H9 (cell line): ENCODE measurements at regions not wholly inside any gene's neighbourhood (a gene's known extent, or its start where the extent isn't known, plus 50 kb on each side); places are given as distances from the start of the nearest gene placed in this dataset.

Experiments
- DNase-seq: peaks from one replicate; pipeline ENCODE4 v3.0.0-alpha.2; 2017
- H2AFZ ChIP-seq: one replicate; pipeline ENCODE4 v1.6.1; 2013; ENCODE audit warnings: mild to moderate bottlenecking, low read length, control low read depth, moderate library complexity
- H2AK5ac ChIP-seq: 2 replicates; pipeline ENCODE4 v1.6.1; 2013; ENCODE audit warnings: low read length, control low read depth, mixed read lengths; ENCODE audit not compliant: insufficient read length
- H2BK120ac ChIP-seq: one replicate; pipeline ENCODE4 v1.6.1; 2013; ENCODE audit warnings: low read depth, mild to moderate bottlenecking, low read length, control low read depth, inconsistent platforms; ENCODE audit not compliant: poor library complexity, severe bottlenecking
- H2BK12ac ChIP-seq: 2 replicates; pipeline ENCODE4 v1.6.1; 2013; ENCODE audit warnings: low read length, control low read depth, mixed read lengths, low read depth; ENCODE audit not compliant: insufficient read length
- H2BK15ac ChIP-seq: 2 replicates; pipeline ENCODE4 v1.6.1; 2013; ENCODE audit warnings: low read depth, low read length, control low read depth
- H2BK20ac ChIP-seq: one replicate; pipeline ENCODE4 v1.6.1; 2013; ENCODE audit warnings: low read depth, mild to moderate bottlenecking, low read length, control low read depth, inconsistent platforms; ENCODE audit not compliant: poor library complexity, severe bottlenecking
- H2BK5ac ChIP-seq: 2 replicates; pipeline ENCODE4 v1.6.1; 2013; ENCODE audit warnings: low read length, control low read depth, mixed read lengths; ENCODE audit not compliant: insufficient read length
- H3K14ac ChIP-seq: 2 replicates; pipeline ENCODE4 v1.6.1; 2013; ENCODE audit warnings: low read length, control low read depth; ENCODE audit not compliant: insufficient read depth
- H3K18ac ChIP-seq: 2 replicates; pipeline ENCODE4 v1.6.1; 2013; ENCODE audit warnings: low read depth, mild to moderate bottlenecking, mixed read lengths, low read length, control low read depth; ENCODE audit not compliant: insufficient read length
- H3K23ac ChIP-seq: 2 replicates; pipeline ENCODE4 v1.6.1; 2013; ENCODE audit warnings: low read length, control low read depth, mixed read lengths, low read depth; ENCODE audit not compliant: insufficient read length
- H3K23me2 ChIP-seq: 2 replicates; pipeline ENCODE4 v1.6.1; 2013; ENCODE audit warnings: low read depth, mild to moderate bottlenecking, mixed read lengths, low read length, control low read depth; ENCODE audit not compliant: insufficient read length, poor library complexity, severe bottlenecking
- H3K27ac ChIP-seq: 2 replicates; pipeline ENCODE4 v1.5.1; 2013; ENCODE audit warnings: low read length, control low read depth, mixed read lengths, low read depth; ENCODE audit not compliant: insufficient read length
- H3K27me3 ChIP-seq: 2 replicates; pipeline ENCODE4 v1.6.1; 2013; ENCODE audit warnings: low read length, control low read depth, inconsistent platforms; ENCODE audit not compliant: insufficient read depth
- H3K4ac ChIP-seq: 2 replicates; pipeline ENCODE4 v1.6.1; 2013; ENCODE audit warnings: low read depth, mild to moderate bottlenecking, control low read depth, inconsistent platforms, low read length, moderate library complexity
- H3K4me1 ChIP-seq: 2 replicates; pipeline ENCODE4 v1.6.1; 2013; ENCODE audit warnings: low read length, control low read depth, inconsistent platforms; ENCODE audit not compliant: insufficient read depth
- H3K4me2 ChIP-seq: 2 replicates; pipeline ENCODE4 v1.6.1; 2013; ENCODE audit warnings: low read length, control low read depth, mixed read lengths; ENCODE audit not compliant: insufficient read length, insufficient read depth
- H3K56ac ChIP-seq: 2 replicates; pipeline ENCODE4 v1.6.1; 2013; ENCODE audit warnings: low read depth, mild to moderate bottlenecking, mixed read lengths, low read length, control low read depth; ENCODE audit not compliant: insufficient read length
- H3K79me1 ChIP-seq: 2 replicates; pipeline ENCODE4 v1.6.1; 2013; ENCODE audit warnings: low read depth, mild to moderate bottlenecking, moderate library complexity, low read length, control low read depth, inconsistent platforms; ENCODE audit not compliant: insufficient read depth, poor library complexity, severe bottlenecking
- H3K79me2 ChIP-seq: 2 replicates; pipeline ENCODE4 v1.6.1; 2013; ENCODE audit warnings: low read length, control low read depth, inconsistent platforms; ENCODE audit not compliant: insufficient read depth
- H3K9ac ChIP-seq: 2 replicates; pipeline ENCODE4 v1.6.1; 2013; ENCODE audit warnings: low read length, control low read depth, mixed read lengths; ENCODE audit not compliant: insufficient read length; ENCODE audit errors: extremely low read depth
- H3K9me3 ChIP-seq: one replicate; pipeline ENCODE4 v1.6.1; 2013; ENCODE audit warnings: low read depth, low read length, inconsistent platforms; ENCODE audit not compliant: control insufficient read depth
- H3T11ph ChIP-seq: one replicate; pipeline ENCODE4 v1.6.1; 2013; ENCODE audit warnings: mild to moderate bottlenecking, low read length, control low read depth, inconsistent platforms
- H4K20me1 ChIP-seq: one replicate; pipeline ENCODE4 v1.6.1; 2013; ENCODE audit not compliant: control insufficient read depth, insufficient read length, insufficient read depth
- H4K5ac ChIP-seq: 2 replicates; pipeline ENCODE4 v1.6.1; 2013; ENCODE audit warnings: low read depth, mild to moderate bottlenecking, mixed read lengths, low read length, control low read depth; ENCODE audit not compliant: insufficient read length
- H4K8ac ChIP-seq: replicated peaks from 2 replicates; pipeline ENCODE4 v1.6.1; 2013; ENCODE audit warnings: low read length, control low read depth, mixed read lengths, low read depth; ENCODE audit not compliant: insufficient read length
- H4K91ac ChIP-seq: 2 replicates; pipeline ENCODE4 v1.6.1; 2013; ENCODE audit warnings: low read depth, mild to moderate bottlenecking, moderate library complexity, mixed read lengths, low read length, control low read depth; ENCODE audit not compliant: insufficient read length
- H3K27ac Mint-ChIP-seq, 3 experiments: 2 replicates in 2 of 3; 3 replicates in 1 of 3; pipeline ENCODE4 v1.8.0; 2020 to 2021; ENCODE audit warnings: mixed read lengths in 3 of 3, mild to moderate bottlenecking in 1 of 3, moderate library complexity in 1 of 3
- H3K27me3 Mint-ChIP-seq: 2 replicates; pipeline ENCODE4 v1.8.0; 2021; ENCODE audit warnings: low read depth, mild to moderate bottlenecking, moderate library complexity, mixed read lengths
- H3K36me3 Mint-ChIP-seq, 3 experiments: 2 replicates in 2 of 3; 3 replicates in 1 of 3; pipeline ENCODE4 v1.8.0; 2020 to 2021; ENCODE audit warnings: low read depth in 3 of 3, mixed read lengths in 3 of 3; ENCODE audit not compliant: insufficient read depth in 1 of 3
- H3K4me1 Mint-ChIP-seq, 2 experiments: 2 replicates each; pipeline ENCODE4 v1.8.0; 2020; ENCODE audit warnings: mixed read lengths in 2 of 2
- H3K4me3 Mint-ChIP-seq, 2 experiments: 2 replicates in 1 of 2; 3 replicates in 1 of 2; pipeline ENCODE4 v1.8.0; 2020 to 2021; ENCODE audit warnings: mild to moderate bottlenecking in 2 of 2, mixed read lengths in 2 of 2, moderate library complexity in 1 of 2
- H3K9me3 Mint-ChIP-seq, 2 experiments: 2 replicates in 1 of 2; 3 replicates in 1 of 2; pipeline ENCODE4 v1.8.0; 2020; ENCODE audit warnings: mild to moderate bottlenecking in 2 of 2, mixed read lengths in 2 of 2, moderate library complexity in 1 of 2
- CTCF ChIP-seq: fragments of 200-600 bp; sonication (generic); conservative IDR thresholded peaks from 3 replicates; pipeline ENCODE4 v1.8.0; 2021; ENCODE audit warnings: antibody characterized with exemption, mild to moderate bottlenecking
- WGBS: extraction: QIAGEN DNeasy Blood & Tissue Kit; methylation state at CpG from one replicate; pipeline ENCODE4 v1.1.7; 2013; ENCODE audit warnings: missing lambda C conversion rate, low lambda C conversion rate, mixed read lengths; ENCODE audit not compliant: insufficient read length; ENCODE audit errors: extremely low coverage; 5-methylcytosine and 5-hydroxymethylcytosine counted together

GRCh38 chr2:38474021-38474456 lies 97.0 kb upstream of the ATL2 start:
- H3K27ac Mint-ChIP-seq = peak overlapping the region in 1 of 3 experiments; percentile 52; a peak in 1 of 7 replicates
- no peak for DNase-seq
- no CpG with 5 or more reads among the region's 3 CpGs for WGBS

More at GRCh38 chr2:38474021-38474456, 97.0 kb upstream of the ATL2 start:
- no peak overlapping the region for H3K4me3 Mint-ChIP-seq
- no peak overlapping the region for H3K27ac ChIP-seq
- no peak overlapping the region for H2BK20ac ChIP-seq
- H3K14ac ChIP-seq = no peak overlapping the region
- H2AK5ac ChIP-seq = no peak overlapping the region
- H3K4me1 ChIP-seq = no peaks in the 10 kb centered on the region
- no peak overlapping the region for H2AFZ ChIP-seq
- H2BK5ac ChIP-seq = no peak overlapping the region
- H3K4ac ChIP-seq = no peak overlapping the region
- no peak overlapping the region for H4K5ac ChIP-seq
- no peak overlapping the region for H3T11ph ChIP-seq
- peaks cover 3% of the 10 kb centered on the region; the same call in 1 of the 2 replicates for H3K27me3 Mint-ChIP-seq
- H3K23me2 ChIP-seq = no peaks in the 10 kb centered on the region
- no peak for TF ChIP-seq CTCF
- no peak overlapping the region for H3K56ac ChIP-seq
- H3K4me2 ChIP-seq = no peak overlapping the region
- no peak overlapping the region for H4K91ac ChIP-seq
- H3K79me1 ChIP-seq = no peaks in the 10 kb centered on the region
- no peak overlapping the region for H2BK120ac ChIP-seq
- H3K9me3 Mint-ChIP-seq = peaks cover 0 to under 1% of the 10 kb centered on the region in 2 experiments; a peak in 1 of 5 replicates
- H3K36me3 Mint-ChIP-seq = no peaks in the 10 kb centered on the region
- no peaks in the 10 kb centered on the region for H3K9me3 ChIP-seq
- no peaks in the 10 kb centered on the region for H3K79me2 ChIP-seq
- no peak overlapping the region for H2BK15ac ChIP-seq
- H3K9ac ChIP-seq = no peak overlapping the region
- no peaks in the 10 kb centered on the region for H4K20me1 ChIP-seq
- H2BK12ac ChIP-seq = no peak overlapping the region
- H3K23ac ChIP-seq = no peak overlapping the region
- H3K27me3 ChIP-seq = no peaks in the 10 kb centered on the region
- H3K4me1 Mint-ChIP-seq = peaks cover 7 to 8% of the 10 kb centered on the region in 2 experiments
- no peak overlapping the region for H3K18ac ChIP-seq
- no peak overlapping the region for H4K8ac ChIP-seq
